IMR-90 (cell line): ENCODE measurements at regions not wholly inside any gene's neighbourhood (a gene's known extent, or its start where the extent isn't known, plus 50 kb on each side); places are given as distances from the start of the nearest gene placed in this dataset.

Experiments
- ATAC-seq: fragments of 200-7000 bp; cut with Tn5 transposase; 2 replicates; pipeline ENCODE4 v1.9.1; 2020; ENCODE audit warnings: low read depth, mild to moderate bottlenecking, moderate library complexity
- BruUV-seq: library from RNA; stranded (reverse); fragments of 400-500 nt; replicated peaks from 2 replicates; lab custom pipeline; 2021; lab: Mats Ljungman, UMichigan
- CTCF ChIA-PET: fragments of 300-600 bp; formaldehyde crosslinking; extraction: SDS; loops from one replicate; lab custom pipeline; 2021; ENCODE audit warnings: antibody characterized with exemption; lab: Yijun Ruan, JAX
- POLR2A ChIA-PET: fragments of 300-600 bp; sonication (Branson Sonifier 250); formaldehyde crosslinking; loops from one replicate; lab custom pipeline; 2022; ENCODE audit warnings: antibody characterized with exemption; ENCODE audit not compliant: unreplicated experiment; lab: Charles Lee
- DNase-seq: peaks from one replicate; pipeline ENCODE4 v3.0.0; 2013
- H2AFZ ChIP-seq: replicated peaks from 2 replicates; pipeline ENCODE3; 2013; ENCODE audit warnings: low read length, mild to moderate bottlenecking; ENCODE audit not compliant: poor library complexity
- H2AK5ac ChIP-seq: 2 replicates; pipeline ENCODE4 v1.6.1; 2013; ENCODE audit warnings: low read depth, low read length, inconsistent platforms
- H2AK9ac ChIP-seq: replicated peaks from 2 replicates; pipeline ENCODE3; 2013; ENCODE audit warnings: mild to moderate bottlenecking, low read depth, low read length, moderate library complexity; ENCODE audit not compliant: poor library complexity
- H2BK120ac ChIP-seq: 2 replicates; pipeline ENCODE4 v1.6.1; 2013; ENCODE audit warnings: low read depth, low read length, inconsistent platforms
- H2BK15ac ChIP-seq: 3 replicates; pipeline ENCODE4 v1.6.1; 2013; ENCODE audit warnings: low read depth, low read length, inconsistent platforms
- H2BK20ac ChIP-seq: 2 replicates; pipeline ENCODE4 v1.6.1; 2013; ENCODE audit warnings: low read depth, mild to moderate bottlenecking, inconsistent platforms, low read length, moderate library complexity
- H2BK5ac ChIP-seq: 2 replicates; pipeline ENCODE4 v1.6.1; 2013; ENCODE audit warnings: mild to moderate bottlenecking, low read depth, low read length, inconsistent platforms; ENCODE audit not compliant: poor library complexity, severe bottlenecking
- H3K14ac ChIP-seq: replicated peaks from 2 replicates; pipeline ENCODE4 v1.6.1; 2013; ENCODE audit warnings: low read depth, low read length, inconsistent platforms
- H3K18ac ChIP-seq: 2 replicates; pipeline ENCODE4 v1.6.1; 2013; ENCODE audit warnings: low read depth, low read length, control low read depth
- H3K23ac ChIP-seq: 2 replicates; pipeline ENCODE4 v1.6.1; 2013; ENCODE audit warnings: low read depth, low read length, inconsistent platforms
- H3K27ac ChIP-seq: 2 replicates; pipeline ENCODE4 v1.5.1; 2013; ENCODE audit warnings: mild to moderate bottlenecking, control low read depth, low read length; ENCODE audit not compliant: insufficient read depth
- H3K27me3 ChIP-seq: 2 replicates; pipeline ENCODE4 v1.6.1; 2013; ENCODE audit warnings: low read length; ENCODE audit not compliant: control insufficient read depth, insufficient read depth
- H3K36me3 ChIP-seq: 2 replicates; pipeline ENCODE4 v1.6.1; 2013; ENCODE audit warnings: low read length, mixed read lengths; ENCODE audit not compliant: control insufficient read depth, insufficient read depth
- H3K4ac ChIP-seq: 2 replicates; pipeline ENCODE4 v1.6.1; 2013; ENCODE audit warnings: low read depth, low read length, inconsistent platforms
- H3K4me1 ChIP-seq: 2 replicates; pipeline ENCODE4 v1.6.1; 2013; ENCODE audit warnings: low read length, mixed read lengths; ENCODE audit not compliant: control insufficient read depth, insufficient read depth
- H3K4me2 ChIP-seq: 2 replicates; pipeline ENCODE4 v1.6.1; 2013; ENCODE audit warnings: low read depth, mild to moderate bottlenecking, control low read depth, low read length, moderate library complexity
- H3K4me3 ChIP-seq: 2 replicates; pipeline ENCODE4 v1.5.1; 2013; ENCODE audit warnings: low read depth, mild to moderate bottlenecking, control low read depth, low read length, moderate library complexity; ENCODE audit not compliant: insufficient read depth
- H3K56ac ChIP-seq: 2 replicates; pipeline ENCODE4 v1.6.1; 2013; ENCODE audit warnings: low read length, inconsistent platforms; ENCODE audit not compliant: insufficient read depth; ENCODE audit errors: extremely low read depth
- H3K79me1 ChIP-seq, 2 experiments: 2 replicates each; pipeline ENCODE4 v1.6.1; 2013; ENCODE audit warnings: low read length in 2 of 2, inconsistent platforms in 1 of 2, low read depth in 1 of 2
- H3K9ac ChIP-seq: 2 replicates; pipeline ENCODE4 v1.6.1; 2013; ENCODE audit warnings: low read depth, low read length, control low read depth
- H3K9me1 ChIP-seq: 2 replicates; pipeline ENCODE4 v1.6.1; 2013; ENCODE audit warnings: low read length, inconsistent platforms; ENCODE audit not compliant: insufficient read depth
- H3K9me3 ChIP-seq: 2 replicates; pipeline ENCODE4 v1.6.1; 2013; ENCODE audit warnings: low read length; ENCODE audit not compliant: control insufficient read depth, insufficient read depth
- H4K20me1 ChIP-seq: 2 replicates; pipeline ENCODE4 v1.6.1; 2013; ENCODE audit warnings: low read length, inconsistent platforms; ENCODE audit not compliant: insufficient read depth
- H4K5ac ChIP-seq: 2 replicates; pipeline ENCODE4 v1.6.1; 2013; ENCODE audit warnings: mild to moderate bottlenecking, low read depth, low read length, control low read depth
- H4K8ac ChIP-seq, 2 experiments: 2 replicates each; pipeline ENCODE4 v1.6.1; 2013; ENCODE audit warnings: low read depth in 2 of 2, low read length in 2 of 2, control low read depth in 1 of 2, inconsistent platforms in 1 of 2
- H4K91ac ChIP-seq: 2 replicates; pipeline ENCODE4 v1.6.1; 2013; ENCODE audit warnings: low read depth, low read length, inconsistent platforms; ENCODE audit not compliant: insufficient read depth
- BHLHE40 ChIP-seq: fragments of 150-350 bp; IDR thresholded peaks from 2 replicates; pipeline ENCODE4 v1.6.1; 2016; ENCODE audit warnings: mild to moderate bottlenecking, low read depth, low read length
- CEBPB ChIP-seq: IDR thresholded peaks from 2 replicates; pipeline ENCODE4 v1.6.1; 2012; ENCODE audit warnings: low read depth, low read length, improper control_type of control experiment
- CHD1 ChIP-seq: IDR thresholded peaks from 2 replicates; pipeline ENCODE4 v1.6.1; 2012; ENCODE audit warnings: low read depth, low read length, improper control_type of control experiment
- FOS ChIP-seq: fragments of 150-350 bp; IDR thresholded peaks from 2 replicates; pipeline ENCODE4 v1.6.1; 2016; ENCODE audit warnings: low read depth, low read length
- MAZ ChIP-seq: IDR thresholded peaks from 2 replicates; pipeline ENCODE4 v1.6.1; 2012; ENCODE audit warnings: low read depth, mild to moderate bottlenecking, low read length, improper control_type of control experiment, moderate library complexity, borderline replicate concordance
- MXI1 ChIP-seq: IDR thresholded peaks from 2 replicates; pipeline ENCODE4 v1.6.1; 2012; ENCODE audit warnings: low read depth, mild to moderate bottlenecking, low read length, moderate library complexity, borderline replicate concordance
- NFE2L2 ChIP-seq: fragments of 150-350 bp; IDR thresholded peaks from 2 replicates; pipeline ENCODE4 v1.6.1; 2016; ENCODE audit warnings: low read depth, mild to moderate bottlenecking, low read length
- POLR2A ChIP-seq: IDR thresholded peaks from 2 replicates; pipeline ENCODE4 v1.6.1; 2012; ENCODE audit warnings: mild to moderate bottlenecking, low read depth, low read length
- RCOR1 ChIP-seq: IDR thresholded peaks from 2 replicates; pipeline ENCODE4 v1.6.1; 2012; ENCODE audit warnings: mild to moderate bottlenecking, low read length, improper control_type of control experiment; ENCODE audit not compliant: insufficient replicate concordance
- WGBS, 2 experiments: methylation state at CpG; one replicate each; pipeline versions ENCODE4 v1.1.5 to v1.1.7; 2013; ENCODE audit warnings: missing lambda C conversion rate in 2 of 2; ENCODE audit not compliant: insufficient read length in 1 of 2; ENCODE audit errors: extremely low coverage in 2 of 2; 5-methylcytosine and 5-hydroxymethylcytosine counted together
- dilution Hi-C: fragments of 300-500 bp; cut with HindIII; formaldehyde crosslinking; loops from one replicate; pipeline ENCODE4 v1.14.3; 2018; ENCODE audit warnings: low sequenced_read_pairs; ENCODE audit not compliant: unreplicated experiment
- in situ Hi-C: fragments of 300-500 bp; cut with MboI; formaldehyde crosslinking; loops from 3 replicates; pipeline ENCODE4 v1.14.3; 2019; ENCODE audit warnings: low sequenced_read_pairs, inconsistent platforms, mixed read lengths
- intact Hi-C: fragments of 100-400 bp; cut with micrococcal nuclease; formaldehyde crosslinking; loops from 2 replicates; pipeline ENCODE4 v1.10.0; 2022
- TF ChIP-seq, protein P1 (sequence below): fragments of 150-350 bp; IDR thresholded peaks from 2 replicates; pipeline ENCODE4 v1.6.1; 2017; ENCODE audit warnings: mild to moderate bottlenecking, antibody characterized with exemption, low read length, low read depth
- TF ChIP-seq, protein P2 (sequence below): conservative IDR thresholded peaks from 2 replicates; pipeline ENCODE4 v1.5.1; 2012; ENCODE audit warnings: mild to moderate bottlenecking, low read depth, low read length, improper control_type of control experiment
- TF ChIP-seq, protein P3 (sequence below): fragments of 150-350 bp; IDR thresholded peaks from 2 replicates; pipeline ENCODE4 v1.6.1; 2016; ENCODE audit warnings: low read depth, mild to moderate bottlenecking, low read length, moderate library complexity, borderline replicate concordance

DNA sequence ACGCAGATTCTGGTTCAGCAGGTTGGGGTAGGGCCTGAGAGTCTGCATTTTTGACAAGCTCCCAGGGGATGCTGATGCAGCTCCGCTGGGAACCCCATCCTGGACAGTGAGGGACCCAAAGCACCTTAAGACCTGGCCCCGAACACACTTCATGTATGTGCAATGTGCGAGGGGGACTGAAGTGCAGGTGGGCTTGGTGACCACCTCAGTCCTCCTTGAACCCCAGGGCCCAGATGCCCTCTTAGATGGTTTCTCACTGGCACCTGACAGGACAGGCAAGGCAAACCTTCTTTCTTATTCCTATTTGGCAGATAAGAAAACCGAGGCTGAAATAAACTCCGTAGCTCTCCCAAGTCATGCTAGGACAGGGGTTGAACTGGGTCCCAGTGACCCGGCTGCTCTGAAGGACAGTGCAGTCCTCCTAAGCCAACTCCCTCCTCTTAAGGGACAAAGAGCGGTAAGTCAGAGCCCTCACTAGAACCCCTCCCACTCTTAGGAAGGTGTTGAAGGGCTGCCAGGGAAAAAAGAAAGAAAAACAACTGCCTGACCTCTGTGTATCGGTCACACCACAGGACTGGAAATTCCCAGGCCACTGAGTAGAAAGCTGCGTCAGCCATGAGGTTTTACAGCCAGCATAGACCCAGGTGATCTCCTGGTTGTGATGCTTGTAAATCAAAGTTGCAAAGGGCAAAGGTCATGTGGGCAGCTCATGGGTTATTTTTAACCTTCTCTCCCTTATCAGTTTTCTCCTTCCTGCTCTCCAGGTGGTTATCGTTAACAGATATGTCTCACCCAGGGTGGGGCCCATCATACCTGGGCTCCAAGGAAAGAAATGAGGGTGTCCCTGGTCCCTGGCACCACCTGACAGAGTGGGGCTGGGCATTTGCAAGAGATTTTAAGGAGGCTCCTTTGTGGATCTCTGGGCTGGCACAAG is 90.9 kb upstream of the SMNDC1 start:
- Histone ChIP-seq H3K14ac (0 out of 2 replicates have a peak overlapping the region, but pooled peaks have one; percentile 55), H2BK15ac (peak overlapping the region; percentile 62; the same call in 2 of the 3 replicates), H4K8ac (peak overlapping the region in 1 of 2 experiments; percentile 33; a peak in 2 of 4 replicates), H3K4me3 (no peak overlapping the region), H3K27me3 (no peaks in the 10 kb centered on the region), H4K5ac (no peak overlapping the region), H2AK9ac (peak overlapping the region; percentile 22), H3K79me1 (peaks cover 0 to 8% of the 10 kb centered on the region in 2 experiments; a peak in 2 of 4 replicates), H4K20me1 (no peaks in the 10 kb centered on the region), H2AFZ (no peak overlapping the region), H2BK20ac (peak overlapping the region; percentile 48), H3K27ac (no peak overlapping the region; the same call in 1 of the 2 replicates), H3K23ac (no peak overlapping the region), H3K4ac (peak overlapping the region; percentile 67), H2BK120ac (peak overlapping the region; percentile 57), H3K9me3 (no peaks in the 10 kb centered on the region), H4K91ac (peak overlapping the region; percentile 33; the same call in 1 of the 2 replicates), H2BK5ac (no peak overlapping the region), H3K36me3 (no peaks in the 10 kb centered on the region), H3K4me2 (no peak overlapping the region), H3K18ac (peak overlapping the region; percentile 11; the same call in 1 of the 2 replicates), H2AK5ac (peak overlapping the region; percentile 48), H3K56ac (no peak overlapping the region), H3K9ac (no peak overlapping the region), H3K4me1 (peaks cover 27% of the 10 kb centered on the region), H3K9me1 (peaks cover 30% of the 10 kb centered on the region)
- intact Hi-C loops (no loop called here), dilution Hi-C loops (no loop called here), in situ Hi-C loops (no loop called here)
- DNase-seq: peak; percentile 99
- CTCF ChIA-PET: interaction anchor here (0.8 kb wide), 1 partner anchor 172 kb away, joined by 3 read pairs; the partner anchor contains the start of gene SMC3
- WGBS, 2 experiments: no CpG with 5 or more reads among the region's 11 CpGs
- ATAC-seq: peak; percentile 3; the same call in 1 of the 2 replicates
- BruUV-seq: no TSS peak
- POLR2A ChIA-PET: interaction anchor here (0.6 kb wide), 1 partner anchor 38 kb away, joined by 3 read pairs; no protein-coding TSS in a partner anchor
- TF ChIP-seq, protein P1, sequence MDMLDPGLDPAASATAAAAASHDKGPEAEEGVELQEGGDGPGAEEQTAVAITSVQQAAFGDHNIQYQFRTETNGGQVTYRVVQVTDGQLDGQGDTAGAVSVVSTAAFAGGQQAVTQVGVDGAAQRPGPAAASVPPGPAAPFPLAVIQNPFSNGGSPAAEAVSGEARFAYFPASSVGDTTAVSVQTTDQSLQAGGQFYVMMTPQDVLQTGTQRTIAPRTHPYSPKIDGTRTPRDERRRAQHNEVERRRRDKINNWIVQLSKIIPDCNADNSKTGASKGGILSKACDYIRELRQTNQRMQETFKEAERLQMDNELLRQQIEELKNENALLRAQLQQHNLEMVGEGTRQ: peak; percentile 75
- TF ChIP-seq BHLHE40 (peak; percentile 74), MXI1 (no peak), FOS (peak; percentile 67), NFE2L2 (peak; percentile 61; the same call in 1 of the 2 replicates), POLR2A (peak; percentile 32), CHD1 (no peak), MAZ (peak; percentile 24; the same call in 1 of the 2 replicates), RCOR1 (no peak), CEBPB (peak; percentile 8; the same call in 1 of the 2 replicates)
- TF ChIP-seq, protein P2, sequence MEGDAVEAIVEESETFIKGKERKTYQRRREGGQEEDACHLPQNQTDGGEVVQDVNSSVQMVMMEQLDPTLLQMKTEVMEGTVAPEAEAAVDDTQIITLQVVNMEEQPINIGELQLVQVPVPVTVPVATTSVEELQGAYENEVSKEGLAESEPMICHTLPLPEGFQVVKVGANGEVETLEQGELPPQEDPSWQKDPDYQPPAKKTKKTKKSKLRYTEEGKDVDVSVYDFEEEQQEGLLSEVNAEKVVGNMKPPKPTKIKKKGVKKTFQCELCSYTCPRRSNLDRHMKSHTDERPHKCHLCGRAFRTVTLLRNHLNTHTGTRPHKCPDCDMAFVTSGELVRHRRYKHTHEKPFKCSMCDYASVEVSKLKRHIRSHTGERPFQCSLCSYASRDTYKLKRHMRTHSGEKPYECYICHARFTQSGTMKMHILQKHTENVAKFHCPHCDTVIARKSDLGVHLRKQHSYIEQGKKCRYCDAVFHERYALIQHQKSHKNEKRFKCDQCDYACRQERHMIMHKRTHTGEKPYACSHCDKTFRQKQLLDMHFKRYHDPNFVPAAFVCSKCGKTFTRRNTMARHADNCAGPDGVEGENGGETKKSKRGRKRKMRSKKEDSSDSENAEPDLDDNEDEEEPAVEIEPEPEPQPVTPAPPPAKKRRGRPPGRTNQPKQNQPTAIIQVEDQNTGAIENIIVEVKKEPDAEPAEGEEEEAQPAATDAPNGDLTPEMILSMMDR: no peak
- TF ChIP-seq, protein P3, sequence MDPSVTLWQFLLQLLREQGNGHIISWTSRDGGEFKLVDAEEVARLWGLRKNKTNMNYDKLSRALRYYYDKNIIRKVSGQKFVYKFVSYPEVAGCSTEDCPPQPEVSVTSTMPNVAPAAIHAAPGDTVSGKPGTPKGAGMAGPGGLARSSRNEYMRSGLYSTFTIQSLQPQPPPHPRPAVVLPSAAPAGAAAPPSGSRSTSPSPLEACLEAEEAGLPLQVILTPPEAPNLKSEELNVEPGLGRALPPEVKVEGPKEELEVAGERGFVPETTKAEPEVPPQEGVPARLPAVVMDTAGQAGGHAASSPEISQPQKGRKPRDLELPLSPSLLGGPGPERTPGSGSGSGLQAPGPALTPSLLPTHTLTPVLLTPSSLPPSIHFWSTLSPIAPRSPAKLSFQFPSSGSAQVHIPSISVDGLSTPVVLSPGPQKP: no peak
